Mucosa of descending colon (tissue), 3 donors: ENCODE measurements at regions not wholly inside any gene's neighbourhood (a gene's known extent, or its start where the extent isn't known, plus 50 kb on each side); places are given as distances from the start of the nearest gene placed in this dataset.

Source experiments
- ATAC-seq: fragments of 200-7000 bp; cut with Tn5 transposase; one replicate; pipeline ENCODE4 v1.9.1; 2020; ENCODE audit warnings: mild to moderate bottlenecking, moderate library complexity
- DNase-seq, 3 donors: peaks; one replicate each; pipeline ENCODE4 v3.0.0-alpha.2; 2020
- H3K36me3 ChIP-seq: fragments of 200-600 bp; one replicate; pipeline ENCODE4 v1.8.0; 2021; ENCODE audit warnings: low read depth, mild to moderate bottlenecking
- H3K4me1 ChIP-seq: fragments of 200-600 bp; one replicate; pipeline ENCODE4 v1.8.0; 2021; ENCODE audit warnings: low read depth, mild to moderate bottlenecking
- H3K4me3 ChIP-seq: fragments of 200-600 bp; one replicate; pipeline ENCODE4 v1.8.0; 2021; ENCODE audit warnings: mild to moderate bottlenecking
- H3K9me3 ChIP-seq: fragments of 200-600 bp; one replicate; pipeline ENCODE4 v1.8.0; 2021; ENCODE audit warnings: mild to moderate bottlenecking
- intact Hi-C, 2 donors: fragments of 100-400 bp; cut with DNase I in 1 of 2; cut with micrococcal nuclease in 1 of 2; formaldehyde crosslinking; loops; one replicate each; pipeline versions ENCODE4 v1.11.0 to v1.11.1; 2022; cut with DNase I, micrococcal nuclease
- TF ChIP-seq, protein P1 (sequence below): fragments of 200-600 bp; IDR thresholded peaks from one replicate; pipeline ENCODE4 v1.8.0; 2022; ENCODE audit warnings: antibody characterized with exemption, mild to moderate bottlenecking
- donor health status: DM: no; HTN: no; CAD: no; lungs with moderate emphysema.
- donor health status: DM: no; HTN: no; CAD: no.
- donor health status: DM: no; HTN: yes; CAD: no.

DNA sequence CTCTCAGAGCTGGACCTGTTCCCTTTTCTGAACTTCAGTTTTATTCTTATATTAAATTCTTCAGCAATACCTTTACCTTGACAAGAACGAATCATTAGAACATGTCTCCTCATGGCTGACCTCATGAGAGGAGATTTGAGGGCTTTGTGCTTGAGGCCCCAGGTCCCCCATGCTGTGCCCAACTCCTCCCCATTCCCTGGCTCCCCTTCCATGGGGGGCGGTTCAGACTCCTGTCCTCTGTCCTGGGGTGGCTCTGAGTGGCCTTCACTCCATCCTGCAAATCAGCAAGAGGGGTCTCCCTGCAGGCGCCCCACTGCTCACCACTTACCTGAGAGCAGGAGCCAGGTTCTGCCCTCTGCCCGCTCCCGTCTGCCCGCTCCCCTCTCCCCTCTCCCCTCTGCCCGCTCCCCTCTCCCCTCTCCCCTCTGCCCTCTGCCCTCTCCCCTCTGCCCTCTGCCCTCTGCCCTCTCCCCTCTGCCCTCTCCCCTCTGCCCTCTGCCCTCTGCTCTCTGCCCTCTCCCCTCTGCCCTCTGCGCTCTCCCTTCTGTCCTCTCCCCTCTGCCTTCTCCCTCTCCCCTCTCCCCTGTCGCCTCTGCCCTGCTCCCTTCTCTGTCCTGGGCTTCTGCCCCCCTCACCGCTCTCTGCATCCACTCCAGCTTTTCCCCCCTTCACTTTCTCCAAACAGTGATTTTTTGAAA, 98.7 kb upstream of the ALKAL2 start:
- Histone ChIP-seq H3K9me3 (no peaks in the 10 kb centered on the region), H3K4me3 (no peak overlapping the region), H3K36me3 (no peaks in the 10 kb centered on the region), H3K4me1 (no peaks in the 10 kb centered on the region)
- TF ChIP-seq, protein P1, sequence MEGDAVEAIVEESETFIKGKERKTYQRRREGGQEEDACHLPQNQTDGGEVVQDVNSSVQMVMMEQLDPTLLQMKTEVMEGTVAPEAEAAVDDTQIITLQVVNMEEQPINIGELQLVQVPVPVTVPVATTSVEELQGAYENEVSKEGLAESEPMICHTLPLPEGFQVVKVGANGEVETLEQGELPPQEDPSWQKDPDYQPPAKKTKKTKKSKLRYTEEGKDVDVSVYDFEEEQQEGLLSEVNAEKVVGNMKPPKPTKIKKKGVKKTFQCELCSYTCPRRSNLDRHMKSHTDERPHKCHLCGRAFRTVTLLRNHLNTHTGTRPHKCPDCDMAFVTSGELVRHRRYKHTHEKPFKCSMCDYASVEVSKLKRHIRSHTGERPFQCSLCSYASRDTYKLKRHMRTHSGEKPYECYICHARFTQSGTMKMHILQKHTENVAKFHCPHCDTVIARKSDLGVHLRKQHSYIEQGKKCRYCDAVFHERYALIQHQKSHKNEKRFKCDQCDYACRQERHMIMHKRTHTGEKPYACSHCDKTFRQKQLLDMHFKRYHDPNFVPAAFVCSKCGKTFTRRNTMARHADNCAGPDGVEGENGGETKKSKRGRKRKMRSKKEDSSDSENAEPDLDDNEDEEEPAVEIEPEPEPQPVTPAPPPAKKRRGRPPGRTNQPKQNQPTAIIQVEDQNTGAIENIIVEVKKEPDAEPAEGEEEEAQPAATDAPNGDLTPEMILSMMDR = no peak
- no peak for DNase-seq
- intact Hi-C loops = no loop called here
- ATAC-seq = no peak

- no peaks in the 10 kb centered on the region for H3K9me3 ChIP-seq
- DNase-seq (no peak), ATAC-seq (no peak)
- H3K36me3 ChIP-seq = no peaks in the 10 kb centered on the region
- no peak overlapping the region for H3K4me3 ChIP-seq
- intact Hi-C loops = no loop called here
- TF ChIP-seq, protein P1 = no peak
- no peaks in the 10 kb centered on the region for H3K4me1 ChIP-seq
These were observed 97.9 kb upstream of the ALKAL2 start for GRCh38 chr2:385785-386184.

- H3K9me3 ChIP-seq = no peaks in the 10 kb centered on the region
- ATAC-seq (no peak), DNase-seq (no peak)
- TF ChIP-seq, protein P1 = no peak
- no peak overlapping the region for H3K4me3 ChIP-seq
- H3K36me3 ChIP-seq = no peaks in the 10 kb centered on the region
- no peaks in the 10 kb centered on the region for H3K4me1 ChIP-seq
- intact Hi-C loops = no loop called here
These were observed 97.2 kb upstream of the ALKAL2 start for GRCh38 chr2:385061-385460.

DNA sequence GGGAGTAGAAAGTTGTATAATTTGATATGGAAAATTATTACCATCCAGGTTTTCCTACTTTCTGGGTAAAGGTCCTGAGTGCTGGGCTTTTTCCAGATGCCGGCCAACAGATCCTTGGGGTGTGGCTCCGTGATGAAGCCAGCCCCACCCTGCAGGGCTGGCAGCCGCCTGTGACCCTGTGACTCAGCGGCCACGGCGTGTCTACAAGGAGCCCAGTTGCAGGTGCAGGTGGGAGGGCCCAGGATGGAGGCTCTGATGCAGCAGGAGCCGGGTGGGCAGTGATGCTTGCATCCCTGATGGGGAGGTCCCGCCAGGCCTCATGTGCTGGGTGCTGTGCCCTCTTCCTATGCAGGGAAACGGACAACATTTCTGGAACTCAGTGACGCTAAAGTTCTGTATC, 96.0 kb upstream of the ALKAL2 start:
- no peaks in the 10 kb centered on the region for H3K36me3 ChIP-seq
- DNase-seq = peak; percentile 64 to 76 (median 74)
- intact Hi-C loops = no loop called here
- TF ChIP-seq, protein P1 = no peak
- no peaks in the 10 kb centered on the region for H3K9me3 ChIP-seq
- peak; percentile 97 for ATAC-seq
- H3K4me3 ChIP-seq = no peak overlapping the region
- H3K4me1 ChIP-seq = no peaks in the 10 kb centered on the region

- Histone ChIP-seq H3K9me3 (no peaks in the 10 kb centered on the region), H3K4me1 (no peaks in the 10 kb centered on the region), H3K4me3 (no peak overlapping the region), H3K36me3 (no peaks in the 10 kb centered on the region)
- ATAC-seq (peak; percentile 28), DNase-seq (no peak)
- TF ChIP-seq, protein P1 = no peak
- intact Hi-C loops = no loop called here
These were observed 95.3 kb upstream of the ALKAL2 start for GRCh38 chr2:383178-383577.

DNA sequence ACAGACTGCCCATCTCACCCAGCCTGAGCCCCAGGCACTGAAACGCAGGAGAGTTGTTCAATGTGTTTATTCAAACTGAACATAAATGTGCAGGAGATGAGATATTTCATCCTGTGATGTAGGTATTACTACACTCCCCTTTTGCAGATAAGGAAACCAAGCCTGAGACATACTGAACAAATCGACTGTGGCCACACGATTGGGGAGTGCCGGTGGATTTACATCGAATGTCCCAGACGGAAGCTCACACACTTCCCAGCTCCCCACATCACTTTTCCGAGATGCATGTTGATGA, 94.8 kb upstream of the ALKAL2 start:
- DNase-seq (no peak), ATAC-seq (no peak)
- Histone ChIP-seq H3K4me3 (no peak overlapping the region), H3K4me1 (no peaks in the 10 kb centered on the region), H3K9me3 (no peaks in the 10 kb centered on the region), H3K36me3 (no peaks in the 10 kb centered on the region)
- TF ChIP-seq, protein P1 = no peak
- intact Hi-C loops = no loop called here
